CD4-positive, alpha-beta T cell (primary cell): ENCODE measurements at regions not wholly inside any gene's neighbourhood (a gene's known extent, or its start where the extent isn't known, plus 50 kb on each side); places are given as distances from the start of the nearest gene placed in this dataset.

Experiments used
- ATAC-seq: fragments of 200-7000 bp; cut with Tn5 transposase; one replicate; pipeline ENCODE4 v1.10.0; 2022; ENCODE audit warnings: mild to moderate bottlenecking; ENCODE audit not compliant: poor library complexity
- CTCF ChIA-PET: fragments of 350-600 bp; sonication (Branson Sonifier 250); formaldehyde crosslinking; loops from one replicate; lab custom pipeline; 2021; ENCODE audit warnings: antibody characterized with exemption, inconsistent platforms; lab: Charles Lee
- POLR2A ChIA-PET: fragments of 350-600 bp; sonication (Branson Sonifier 250); formaldehyde crosslinking; loops from one replicate; lab custom pipeline; 2021; ENCODE audit warnings: antibody characterized with exemption, inconsistent platforms; lab: Charles Lee
- DNase-seq, 14 experiments: peaks; one replicate each; pipeline ENCODE4 v3.0.0-alpha.2; 2013 to 2020; ENCODE audit warnings: mixed read lengths in 2 of 14
- H3K27ac ChIP-seq, 2 donors: one replicate each; pipeline versions ENCODE4 v1.5.1 to v1.7.0; 2013; ENCODE audit warnings: low read length in 2 of 2, low read depth in 1 of 2, mild to moderate bottlenecking in 1 of 2
- H3K27me3 ChIP-seq, 2 experiments: 1 replicate in 1 of 2; 2 replicates in 1 of 2; pipeline versions ENCODE4 v1.6.1 to v1.7.0; 2013; ENCODE audit warnings: low read length in 2 of 2, control low read depth in 1 of 2, mild to moderate bottlenecking in 1 of 2, moderate library complexity in 1 of 2; ENCODE audit not compliant: insufficient read depth in 2 of 2, control insufficient read depth in 1 of 2
- H3K36me3 ChIP-seq: one replicate; pipeline ENCODE4 v1.6.1; 2013; ENCODE audit warnings: low read length, control low read depth; ENCODE audit not compliant: insufficient read depth
- H3K4me1 ChIP-seq: one replicate; pipeline ENCODE4 v1.6.1; 2013; ENCODE audit warnings: low read length, control low read depth; ENCODE audit not compliant: insufficient read depth
- H3K4me3 ChIP-seq: one replicate; pipeline ENCODE4 v1.5.1; 2013; ENCODE audit warnings: mild to moderate bottlenecking, low read length, moderate library complexity
- H3K9me3 ChIP-seq, 2 experiments: 1 replicate in 1 of 2; 2 replicates in 1 of 2; pipeline versions ENCODE4 v1.6.1 to v1.7.0; 2013; ENCODE audit warnings: low read length in 2 of 2, mild to moderate bottlenecking in 2 of 2, control low read depth in 1 of 2, moderate library complexity in 1 of 2; ENCODE audit not compliant: control insufficient read depth in 1 of 2, insufficient read depth in 1 of 2
- H3K27ac Mint-ChIP-seq: one replicate; pipeline ENCODE4 v1.8.0; 2020; ENCODE audit warnings: mixed read lengths
- H3K27me3 Mint-ChIP-seq: one replicate; pipeline ENCODE4 v1.8.0; 2021; ENCODE audit warnings: mixed read lengths
- H3K36me3 Mint-ChIP-seq: one replicate; pipeline ENCODE4 v1.8.0; 2021; ENCODE audit warnings: low read depth, mixed read lengths
- H3K4me1 Mint-ChIP-seq: one replicate; pipeline ENCODE4 v1.8.0; 2021; ENCODE audit warnings: low read depth, mixed read lengths
- H3K4me3 Mint-ChIP-seq: one replicate; pipeline ENCODE4 v1.8.0; 2020; ENCODE audit warnings: mild to moderate bottlenecking, mixed read lengths
- H3K9me3 Mint-ChIP-seq: one replicate; pipeline ENCODE4 v1.8.0; 2020; ENCODE audit warnings: mixed read lengths
- CTCF ChIP-seq: fragments of 200-600 bp; IDR thresholded peaks from one replicate; pipeline ENCODE4 v1.8.0; 2022; ENCODE audit warnings: antibody characterized with exemption, mild to moderate bottlenecking
- intact Hi-C, 2 experiments: fragments of 100-400 bp; cut with DNase I in 1 of 2; cut with micrococcal nuclease in 1 of 2; formaldehyde crosslinking; loops; one replicate each; pipeline versions ENCODE4 v1.15.1 to v1.9.0; 2023 to 2025; cut with DNase I, micrococcal nuclease

- intact Hi-C loops = no loop called here
- no peak for ATAC-seq
- CTCF ChIA-PET = no interaction called here
- no peak for TF ChIP-seq CTCF
- H3K9me3 Mint-ChIP-seq = no peaks in the 10 kb centered on the region
- H3K4me3 Mint-ChIP-seq = no peak overlapping the region
- no peaks in the 10 kb centered on the region for H3K9me3 ChIP-seq
- H3K4me1 ChIP-seq = no peaks in the 10 kb centered on the region
- no peak for DNase-seq
- POLR2A ChIA-PET = no interaction called here
- H3K27ac Mint-ChIP-seq = no peak overlapping the region
- H3K27ac ChIP-seq = no peak overlapping the region
- H3K36me3 ChIP-seq = no peaks in the 10 kb centered on the region
- no peaks in the 10 kb centered on the region for H3K4me1 Mint-ChIP-seq
- H3K4me3 ChIP-seq = no peak overlapping the region
- peaks cover 20% of the 10 kb centered on the region for H3K27me3 Mint-ChIP-seq
- H3K36me3 Mint-ChIP-seq = no peaks in the 10 kb centered on the region
- H3K27me3 ChIP-seq = peaks cover 0 to 9% of the 10 kb centered on the region in 2 experiments
Measured at GRCh38 chr10:29069941-29070340, 218.9 kb upstream of the LYZL1 start.

- intact Hi-C loops = no loop called here
- H3K36me3 Mint-ChIP-seq = no peaks in the 10 kb centered on the region
- H3K9me3 Mint-ChIP-seq = no peaks in the 10 kb centered on the region
- no peaks in the 10 kb centered on the region for H3K4me1 Mint-ChIP-seq
- peaks cover 0 to 4% of the 10 kb centered on the region in 2 experiments for H3K9me3 ChIP-seq
- DNase-seq (no peak), ATAC-seq (no peak)
- no peaks in the 10 kb centered on the region for H3K36me3 ChIP-seq
- TF ChIP-seq CTCF = no peak
- no peaks in the 10 kb centered on the region for H3K27me3 Mint-ChIP-seq
- H3K27ac Mint-ChIP-seq = no peak overlapping the region
- POLR2A ChIA-PET = no interaction called here
- H3K27ac ChIP-seq = no peak overlapping the region
- H3K27me3 ChIP-seq = peaks cover 0 to 3% of the 10 kb centered on the region in 2 experiments
- no peak overlapping the region for H3K4me3 Mint-ChIP-seq
- CTCF ChIA-PET = no interaction called here
- H3K4me1 ChIP-seq = no peaks in the 10 kb centered on the region
- no peak overlapping the region for H3K4me3 ChIP-seq
Measured at GRCh38 chr10:29078919-29079318, 210.0 kb upstream of the LYZL1 start.

- H3K4me3 ChIP-seq = no peak overlapping the region
- no peaks in the 10 kb centered on the region for H3K36me3 ChIP-seq
- Mint-ChIP-seq H3K36me3 (no peaks in the 10 kb centered on the region), H3K9me3 (no peaks in the 10 kb centered on the region), H3K4me1 (no peaks in the 10 kb centered on the region), H3K4me3 (no peak overlapping the region), H3K27ac (no peak overlapping the region), H3K27me3 (no peaks in the 10 kb centered on the region)
- H3K9me3 ChIP-seq = peaks cover 0 to 4% of the 10 kb centered on the region in 2 experiments
- intact Hi-C loops = no loop called here
- DNase-seq (no peak), ATAC-seq (no peak)
- ChIA-PET POLR2A (no interaction called here), CTCF (no interaction called here)
- no peak for TF ChIP-seq CTCF
- H3K4me1 ChIP-seq = no peaks in the 10 kb centered on the region
- no peak overlapping the region for H3K27ac ChIP-seq
- H3K27me3 ChIP-seq = peaks cover 0 to 3% of the 10 kb centered on the region in 2 experiments
Measured at GRCh38 chr10:29081231-29081630, 207.6 kb upstream of the LYZL1 start.
